ENCODE measurements at regions not wholly inside any gene's neighbourhood (a gene's known extent, or its start where the extent isn't known, plus 50 kb on each side); places are given as distances from the start of the nearest gene placed in this dataset.

GRCh38 chrX:98067611-98068010, 1183.9 kb downstream of the RPA4 start:
- TF ChIP-seq EZH2phosphoT487 (IDR thresholded peaks at IDR 0.05; ENCODE audit: low read depth) = no peak
- TF ChIP-seq CTCF (IDR thresholded peaks at IDR 0.05; ENCODE audit: low read depth, low read length) = no peak

Measured in OCI-LY3 (cell line).